IMR-90 (cell line): ENCODE measurements at regions not wholly inside any gene's neighbourhood (a gene's known extent, or its start where the extent isn't known, plus 50 kb on each side); places are given as distances from the start of the nearest gene placed in this dataset.

Experiments used
- ATAC-seq: fragments of 200-7000 bp; cut with Tn5 transposase; 2 replicates; pipeline ENCODE4 v1.9.1; 2020; ENCODE audit warnings: low read depth, mild to moderate bottlenecking, moderate library complexity
- BruUV-seq: library from RNA; stranded (reverse); fragments of 400-500 nt; replicated peaks from 2 replicates; lab custom pipeline; 2021; lab: Mats Ljungman, UMichigan
- CTCF ChIA-PET: fragments of 300-600 bp; formaldehyde crosslinking; extraction: SDS; loops from one replicate; lab custom pipeline; 2021; ENCODE audit warnings: antibody characterized with exemption; lab: Yijun Ruan, JAX
- POLR2A ChIA-PET: fragments of 300-600 bp; sonication (Branson Sonifier 250); formaldehyde crosslinking; loops from one replicate; lab custom pipeline; 2022; ENCODE audit warnings: antibody characterized with exemption; ENCODE audit not compliant: unreplicated experiment; lab: Charles Lee
- DNase-seq: peaks from one replicate; pipeline ENCODE4 v3.0.0; 2013
- H2AFZ ChIP-seq: replicated peaks from 2 replicates; pipeline ENCODE3; 2013; ENCODE audit warnings: low read length, mild to moderate bottlenecking; ENCODE audit not compliant: poor library complexity
- H2AK5ac ChIP-seq: 2 replicates; pipeline ENCODE4 v1.6.1; 2013; ENCODE audit warnings: low read depth, low read length, inconsistent platforms
- H2AK9ac ChIP-seq: replicated peaks from 2 replicates; pipeline ENCODE3; 2013; ENCODE audit warnings: mild to moderate bottlenecking, low read depth, low read length, moderate library complexity; ENCODE audit not compliant: poor library complexity
- H2BK120ac ChIP-seq: 2 replicates; pipeline ENCODE4 v1.6.1; 2013; ENCODE audit warnings: low read depth, low read length, inconsistent platforms
- H2BK15ac ChIP-seq: 3 replicates; pipeline ENCODE4 v1.6.1; 2013; ENCODE audit warnings: low read depth, low read length, inconsistent platforms
- H2BK20ac ChIP-seq: 2 replicates; pipeline ENCODE4 v1.6.1; 2013; ENCODE audit warnings: low read depth, mild to moderate bottlenecking, inconsistent platforms, low read length, moderate library complexity
- H2BK5ac ChIP-seq: 2 replicates; pipeline ENCODE4 v1.6.1; 2013; ENCODE audit warnings: mild to moderate bottlenecking, low read depth, low read length, inconsistent platforms; ENCODE audit not compliant: poor library complexity, severe bottlenecking
- H3K14ac ChIP-seq: replicated peaks from 2 replicates; pipeline ENCODE4 v1.6.1; 2013; ENCODE audit warnings: low read depth, low read length, inconsistent platforms
- H3K18ac ChIP-seq: 2 replicates; pipeline ENCODE4 v1.6.1; 2013; ENCODE audit warnings: low read depth, low read length, control low read depth
- H3K23ac ChIP-seq: 2 replicates; pipeline ENCODE4 v1.6.1; 2013; ENCODE audit warnings: low read depth, low read length, inconsistent platforms
- H3K27ac ChIP-seq: 2 replicates; pipeline ENCODE4 v1.5.1; 2013; ENCODE audit warnings: mild to moderate bottlenecking, control low read depth, low read length; ENCODE audit not compliant: insufficient read depth
- H3K27me3 ChIP-seq: 2 replicates; pipeline ENCODE4 v1.6.1; 2013; ENCODE audit warnings: low read length; ENCODE audit not compliant: control insufficient read depth, insufficient read depth
- H3K36me3 ChIP-seq: 2 replicates; pipeline ENCODE4 v1.6.1; 2013; ENCODE audit warnings: low read length, mixed read lengths; ENCODE audit not compliant: control insufficient read depth, insufficient read depth
- H3K4ac ChIP-seq: 2 replicates; pipeline ENCODE4 v1.6.1; 2013; ENCODE audit warnings: low read depth, low read length, inconsistent platforms
- H3K4me1 ChIP-seq: 2 replicates; pipeline ENCODE4 v1.6.1; 2013; ENCODE audit warnings: low read length, mixed read lengths; ENCODE audit not compliant: control insufficient read depth, insufficient read depth
- H3K4me2 ChIP-seq: 2 replicates; pipeline ENCODE4 v1.6.1; 2013; ENCODE audit warnings: low read depth, mild to moderate bottlenecking, control low read depth, low read length, moderate library complexity
- H3K4me3 ChIP-seq: 2 replicates; pipeline ENCODE4 v1.5.1; 2013; ENCODE audit warnings: low read depth, mild to moderate bottlenecking, control low read depth, low read length, moderate library complexity; ENCODE audit not compliant: insufficient read depth
- H3K56ac ChIP-seq: 2 replicates; pipeline ENCODE4 v1.6.1; 2013; ENCODE audit warnings: low read length, inconsistent platforms; ENCODE audit not compliant: insufficient read depth; ENCODE audit errors: extremely low read depth
- H3K79me1 ChIP-seq, 2 experiments: 2 replicates each; pipeline ENCODE4 v1.6.1; 2013; ENCODE audit warnings: low read length in 2 of 2, inconsistent platforms in 1 of 2, low read depth in 1 of 2
- H3K9ac ChIP-seq: 2 replicates; pipeline ENCODE4 v1.6.1; 2013; ENCODE audit warnings: low read depth, low read length, control low read depth
- H3K9me1 ChIP-seq: 2 replicates; pipeline ENCODE4 v1.6.1; 2013; ENCODE audit warnings: low read length, inconsistent platforms; ENCODE audit not compliant: insufficient read depth
- H3K9me3 ChIP-seq: 2 replicates; pipeline ENCODE4 v1.6.1; 2013; ENCODE audit warnings: low read length; ENCODE audit not compliant: control insufficient read depth, insufficient read depth
- H4K20me1 ChIP-seq: 2 replicates; pipeline ENCODE4 v1.6.1; 2013; ENCODE audit warnings: low read length, inconsistent platforms; ENCODE audit not compliant: insufficient read depth
- H4K5ac ChIP-seq: 2 replicates; pipeline ENCODE4 v1.6.1; 2013; ENCODE audit warnings: mild to moderate bottlenecking, low read depth, low read length, control low read depth
- H4K8ac ChIP-seq, 2 experiments: 2 replicates each; pipeline ENCODE4 v1.6.1; 2013; ENCODE audit warnings: low read depth in 2 of 2, low read length in 2 of 2, control low read depth in 1 of 2, inconsistent platforms in 1 of 2
- H4K91ac ChIP-seq: 2 replicates; pipeline ENCODE4 v1.6.1; 2013; ENCODE audit warnings: low read depth, low read length, inconsistent platforms; ENCODE audit not compliant: insufficient read depth
- RCOR1 ChIP-seq: IDR thresholded peaks from 2 replicates; pipeline ENCODE4 v1.6.1; 2012; ENCODE audit warnings: mild to moderate bottlenecking, low read length, improper control_type of control experiment; ENCODE audit not compliant: insufficient replicate concordance
- WGBS, 2 experiments: methylation state at CpG; one replicate each; pipeline versions ENCODE4 v1.1.5 to v1.1.7; 2013; ENCODE audit warnings: missing lambda C conversion rate in 2 of 2; ENCODE audit not compliant: insufficient read length in 1 of 2; ENCODE audit errors: extremely low coverage in 2 of 2; 5-methylcytosine and 5-hydroxymethylcytosine counted together
- dilution Hi-C: fragments of 300-500 bp; cut with HindIII; formaldehyde crosslinking; loops from one replicate; pipeline ENCODE4 v1.14.3; 2018; ENCODE audit warnings: low sequenced_read_pairs; ENCODE audit not compliant: unreplicated experiment
- in situ Hi-C: fragments of 300-500 bp; cut with MboI; formaldehyde crosslinking; loops from 3 replicates; pipeline ENCODE4 v1.14.3; 2019; ENCODE audit warnings: low sequenced_read_pairs, inconsistent platforms, mixed read lengths
- intact Hi-C: fragments of 100-400 bp; cut with micrococcal nuclease; formaldehyde crosslinking; loops from 2 replicates; pipeline ENCODE4 v1.10.0; 2022

DNA sequence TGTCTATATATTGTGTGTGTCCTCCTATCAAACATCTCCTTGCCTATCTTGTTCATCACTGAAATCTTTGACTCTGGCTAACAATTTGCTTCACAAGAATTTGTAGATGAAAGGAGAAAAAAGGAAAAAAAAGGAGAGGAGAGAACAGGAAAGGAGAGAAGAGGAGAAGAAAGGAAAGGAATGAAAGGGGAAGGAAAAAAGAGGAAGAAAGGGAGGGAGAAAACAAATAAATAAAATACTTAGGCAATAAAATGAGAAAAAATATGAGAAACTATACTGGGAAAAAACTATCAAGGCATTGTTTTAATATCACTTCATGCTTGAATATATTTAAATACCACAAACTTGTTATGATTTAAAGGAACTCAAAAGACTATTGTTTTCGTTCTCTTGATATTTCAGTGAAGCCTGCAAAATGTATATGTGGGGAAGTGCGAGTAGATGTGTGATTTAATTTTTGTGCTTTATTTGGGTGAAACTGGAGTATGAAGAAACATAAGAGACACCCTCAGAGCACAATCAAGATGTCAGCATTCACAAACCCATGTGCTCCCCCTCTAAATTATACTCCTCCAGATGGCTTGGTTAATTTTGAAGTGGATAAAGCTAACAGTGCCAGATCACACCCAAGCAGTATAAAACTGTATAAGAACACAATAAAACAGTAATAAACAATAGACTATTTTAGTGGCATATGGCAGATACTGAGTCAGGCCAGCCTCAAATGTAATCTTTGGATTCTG, 205.7 kb upstream of the SAMSN1 start:
- H3K4ac ChIP-seq, result no peak overlapping the region
- H3K27me3 ChIP-seq, result no peaks in the 10 kb centered on the region
- no peak overlapping the region for H2BK120ac ChIP-seq
- no peak overlapping the region for H2BK5ac ChIP-seq
- H2AK9ac ChIP-seq, result no peak overlapping the region
- in situ Hi-C loops (no loop called here), intact Hi-C loops (no loop called here), dilution Hi-C loops (no loop called here)
- no peaks in the 10 kb centered on the region for H3K9me3 ChIP-seq
- no peak overlapping the region for H3K23ac ChIP-seq
- no peaks in the 10 kb centered on the region for H3K4me1 ChIP-seq
- no peak overlapping the region for H4K91ac ChIP-seq
- H2BK20ac ChIP-seq, result no peak overlapping the region
- ATAC-seq (no peak), DNase-seq (no peak)
- H2AK5ac ChIP-seq, result no peak overlapping the region
- no peak overlapping the region for H3K27ac ChIP-seq
- H3K4me2 ChIP-seq, result no peak overlapping the region
- no peak overlapping the region for H2BK15ac ChIP-seq
- ChIA-PET CTCF (no interaction called here), POLR2A (no interaction called here)
- H3K4me3 ChIP-seq, result no peak overlapping the region
- no TSS peak for BruUV-seq
- H3K18ac ChIP-seq, result no peak overlapping the region
- no peaks in the 10 kb centered on the region for H3K79me1 ChIP-seq
- H2AFZ ChIP-seq, result no peak overlapping the region
- TF ChIP-seq RCOR1, result no peak
- no CpG with 5 or more reads among the region's 2 CpGs for WGBS, 2 experiments
- H3K36me3 ChIP-seq, result no peaks in the 10 kb centered on the region
- no peaks in the 10 kb centered on the region for H3K9me1 ChIP-seq
- H4K8ac ChIP-seq, result no peak overlapping the region
- no peak overlapping the region for H4K5ac ChIP-seq
- no peaks in the 10 kb centered on the region for H4K20me1 ChIP-seq
- no peak overlapping the region for H3K9ac ChIP-seq
- no peak overlapping the region for H3K56ac ChIP-seq
- no peak overlapping the region for H3K14ac ChIP-seq
